A549 (cell line): ENCODE measurements at regions not wholly inside any gene's neighbourhood (a gene's known extent, or its start where the extent isn't known, plus 50 kb on each side); places are given as distances from the start of the nearest gene placed in this dataset.
"Not testable (repeated sequence)": the region's sequence is repeated elsewhere in the genome, so short reads cannot be mapped to it uniquely, and the experiment has no call there.

Experiments used
- ATAC-seq, 2 experiments: fragments of 200-7000 bp in 1 of 2; fragments of >200 bp in 1 of 2; cut with Nextera tagmentation in 1 of 2; cut with Tn5 transposase in 1 of 2; 3 replicates each; pipeline versions ENCODE4 v1.8.0 to v1.9.1; 2018 to 2020; ENCODE audit warnings: mild to moderate bottlenecking in 1 of 2, moderate library complexity in 1 of 2
- CTCF ChIA-PET: fragments of 300-600 bp; sonication (Branson Sonifier 250); formaldehyde crosslinking; extraction: SDS; loops from one replicate; lab custom pipeline; 2021; ENCODE audit warnings: antibody characterized with exemption, inconsistent platforms; lab: Yijun Ruan, JAX
- POLR2A ChIA-PET: fragments of 350-600 bp; formaldehyde crosslinking; extraction: SDS; loops from one replicate; lab custom pipeline; 2021; ENCODE audit warnings: antibody characterized with exemption, inconsistent platforms; lab: Yijun Ruan, JAX
- DNase-seq, 2 experiments: peaks; one replicate each; pipeline versions ENCODE4 v3.0.0 to v3.0.0-alpha.2; 2011 to 2016; ENCODE audit warnings: low read depth in 1 of 2, low spot score in 1 of 2
- FAIRE-seq: peaks from 2 replicates; lab custom pipeline; 2011; peaks lifted over from hg19 to GRCh38; lab: Jason Lieb, UNC
- H3K27ac ChIP-seq, 2 experiments: fragments of >200 bp; sonication (Bioruptor Twin); formaldehyde crosslinking; 3 replicates each; pipeline ENCODE4 v1.5.1; 2016 to 2017
- H3K4me1 ChIP-seq: fragments of >200 bp; sonication (Bioruptor Twin); formaldehyde crosslinking; 3 replicates; pipeline ENCODE4 v1.6.1; 2016
- H3K4me2 ChIP-seq: fragments of >200 bp; sonication (Bioruptor Twin); formaldehyde crosslinking; 3 replicates; pipeline ENCODE4 v1.6.1; 2016
- H3K4me3 ChIP-seq: fragments of >200 bp; sonication (Bioruptor Twin); formaldehyde crosslinking; 3 replicates; pipeline ENCODE4 v1.5.1; 2016
- H3K9me3 ChIP-seq: fragments of >200 bp; sonication (Bioruptor Twin); formaldehyde crosslinking; 3 replicates; pipeline ENCODE4 v1.6.1; 2016
- ATOH8 ChIP-seq: fragments of 250-450 bp; sonication (Bioruptor Pico); IDR thresholded peaks from 2 replicates; pipeline ENCODE4 v1.5.0; 2020; ENCODE audit warnings: low read depth, mild to moderate bottlenecking, moderate library complexity
- BCL3 ChIP-seq: fragments of >200 bp; sonication (Bioruptor Twin); formaldehyde crosslinking; IDR thresholded peaks from 3 replicates; pipeline ENCODE4 v1.6.1; 2016
- CBX8 ChIP-seq: fragments of 200-600 bp; sonication (generic); IDR thresholded peaks from 2 replicates; pipeline ENCODE4 v1.6.1; 2016
- CHD2 ChIP-seq: fragments of 150-350 bp; IDR thresholded peaks from 2 replicates; pipeline ENCODE4 v1.6.1; 2014; ENCODE audit warnings: low read length; ENCODE audit not compliant: partially characterized antibody
- EHMT2 ChIP-seq: fragments of 200-600 bp; sonication (generic); IDR thresholded peaks from 2 replicates; pipeline ENCODE4 v1.6.1; 2016; ENCODE audit warnings: antibody characterized with exemption, low read depth, mild to moderate bottlenecking, moderate library complexity
- ELK1 ChIP-seq: fragments of 150-350 bp; IDR thresholded peaks from 2 replicates; pipeline ENCODE4 v1.6.1; 2014; ENCODE audit warnings: low read depth, mild to moderate bottlenecking, low read length
- FOXS1 ChIP-seq: fragments of 250-450 bp; sonication (Bioruptor Pico); IDR thresholded peaks from 2 replicates; pipeline ENCODE4 v1.5.0; 2020; ENCODE audit warnings: mild to moderate bottlenecking, moderate library complexity
- HEYL ChIP-seq: fragments of 250-450 bp; sonication (Bioruptor Pico); IDR thresholded peaks from 2 replicates; pipeline ENCODE4 v1.8.0; 2021; ENCODE audit warnings: mild to moderate bottlenecking, moderate library complexity
- HOXA7 ChIP-seq: fragments of 250-450 bp; sonication (Bioruptor Pico); IDR thresholded peaks from 2 replicates; pipeline ENCODE4 v1.5.0; 2020; ENCODE audit warnings: mild to moderate bottlenecking, moderate library complexity
- KDM1A ChIP-seq: fragments of 200-600 bp; sonication (generic); IDR thresholded peaks from 2 replicates; pipeline ENCODE4 v1.6.1; 2016; ENCODE audit warnings: low read depth, mild to moderate bottlenecking
- MAFK ChIP-seq: fragments of 450-650 bp; IDR thresholded peaks from 2 replicates; pipeline ENCODE4 v1.6.1; 2014; ENCODE audit not compliant: partially characterized antibody
- MAX ChIP-seq: IDR thresholded peaks from 2 replicates; pipeline ENCODE4 v1.6.1; 2012
- NR3C1 ChIP-seq: fragments of >200 bp; sonication (Bioruptor Twin); formaldehyde crosslinking; IDR thresholded peaks from 3 replicates; pipeline ENCODE4 v1.6.1; 2017
- PBX3 ChIP-seq: IDR thresholded peaks from 2 replicates; pipeline ENCODE4 v1.6.1; 2012
- POLR2A ChIP-seq: IDR thresholded peaks from 2 replicates; pipeline ENCODE4 v1.6.1; 2012; ENCODE audit warnings: mild to moderate bottlenecking, low read length
- RARB ChIP-seq: fragments of 250-450 bp; sonication (Bioruptor Pico); IDR thresholded peaks from 2 replicates; pipeline ENCODE4 v1.8.0; 2021; ENCODE audit warnings: mild to moderate bottlenecking, moderate library complexity
- SMC3 ChIP-seq: fragments of >200 bp; sonication (Bioruptor Twin); formaldehyde crosslinking; IDR thresholded peaks from 3 replicates; pipeline ENCODE4 v1.6.1; 2018; ENCODE audit warnings: inconsistent platforms
- TP53 ChIP-seq: fragments of 250-450 bp; sonication (Bioruptor Pico); IDR thresholded peaks from 2 replicates; pipeline ENCODE4 v1.5.0; 2021; ENCODE audit warnings: mild to moderate bottlenecking, moderate library complexity
- ZFP36 ChIP-seq: fragments of 450-650 bp; IDR thresholded peaks from 2 replicates; pipeline ENCODE4 v1.6.1; 2014; ENCODE audit warnings: borderline replicate concordance; ENCODE audit not compliant: partially characterized antibody
- WGBS: methylation state at CpG from one replicate; pipeline ENCODE4 v1.1.6; 2017; ENCODE audit errors: missing lambda C conversion rate; 5-methylcytosine and 5-hydroxymethylcytosine counted together

GRCh38 chr2:144617171-144617570 lies 97.3 kb upstream of the ZEB2 start:
- H3K4me3 ChIP-seq, H3K4me2 ChIP-seq, ATAC-seq, FAIRE-seq, CTCF ChIA-PET, H3K27ac ChIP-seq, POLR2A ChIA-PET, DNase-seq, H3K9me3 ChIP-seq, H3K4me1 ChIP-seq: not testable (repeated sequence)
- TF ChIP-seq KDM1A = 0 out of 2 replicates have a peak, but pooled peaks have one; percentile 33
- 73% methylated on average over 6 of the region's 6 CpGs for WGBS

GRCh38 chr2:144615866-144616565 lies 96.1 kb upstream of the ZEB2 start:
- 35% methylated on average over 5 of the region's 5 CpGs for WGBS
- CTCF ChIA-PET = no interaction called here
- no peak for DNase-seq
- Histone ChIP-seq H3K4me1 (no peaks in the 10 kb centered on the region), H3K4me3 (no peak overlapping the region), H3K4me2 (no peak overlapping the region), H3K9me3 (no peaks in the 10 kb centered on the region), H3K27ac (no peak overlapping the region)
- no peak for ATAC-seq
- TF ChIP-seq SMC3 (no peak), ATOH8 (no peak), NR3C1 (no peak), PBX3 (no peak), CHD2 (no peak), TP53 (CRISPR knock-in tag) (no peak), ZFP36 (no peak), RARB (CRISPR knock-in tag) (no peak), FOXS1 (CRISPR knock-in tag) (no peak), BCL3 (no peak), HEYL (CRISPR knock-in tag) (no peak), CBX8 (no peak), MAFK (no peak)
- FAIRE-seq = no peak
- POLR2A ChIA-PET = interaction anchor here (0.5 kb wide), 1 partner anchor 115 kb away, joined by 3 read pairs; no protein-coding TSS in a partner anchor

- Histone ChIP-seq H3K4me2 (no peak overlapping the region), H3K4me1 (no peaks in the 10 kb centered on the region), H3K27ac (no peak overlapping the region), H3K4me3 (no peak overlapping the region), H3K9me3 (no peaks in the 10 kb centered on the region)
- 76% methylated on average over 7 of the region's 7 CpGs for WGBS
- ATAC-seq (no peak), DNase-seq (no peak), FAIRE-seq (no peak)
- peak; percentile 90 for TF ChIP-seq MAFK
- TF ChIP-seq EHMT2 = no peak
- ChIA-PET CTCF (no interaction called here), POLR2A (no interaction called here)
Observed at GRCh38 chr2:144607891-144608521, 88.1 kb upstream of the ZEB2 start.

- 71% methylated on average over 8 of the region's 8 CpGs for WGBS
- TF ChIP-seq ELK1 (no peak), MAX (no peak), NR3C1 (no peak), HOXA7 (CRISPR knock-in tag) (no peak), POLR2A (no peak)
- H3K4me2 ChIP-seq = no peak overlapping the region
- no peak overlapping the region for H3K27ac ChIP-seq
- H3K4me3 ChIP-seq = no peak overlapping the region
- ATAC-seq (no peak), DNase-seq (no peak), FAIRE-seq (no peak)
- CTCF ChIA-PET = no interaction called here
- H3K4me1 ChIP-seq = no peaks in the 10 kb centered on the region
- no peaks in the 10 kb centered on the region for H3K9me3 ChIP-seq
- POLR2A ChIA-PET = no interaction called here
Observed at GRCh38 chr2:144607099-144607498, 87.2 kb upstream of the ZEB2 start.
